Karpas-422 (cell line): ENCODE measurements at regions not wholly inside any gene's neighbourhood (a gene's known extent, or its start where the extent isn't known, plus 50 kb on each side); places are given as distances from the start of the nearest gene placed in this dataset.

Experiments used
- DNase-seq: peaks from one replicate; pipeline ENCODE4 v3.0.0-alpha.2; 2015
- H2AFZ ChIP-seq: fragments of 200-600 bp; sonication (generic); 2 replicates; pipeline ENCODE4 v1.6.1; 2014; ENCODE audit warnings: antibody characterized with exemption, low read length, mixed read lengths
- H3K27ac ChIP-seq: fragments of 200-600 bp; sonication (generic); 2 replicates; pipeline ENCODE4 v1.5.1; 2014; ENCODE audit warnings: mild to moderate bottlenecking, low read length, moderate library complexity
- H3K27me3 ChIP-seq: fragments of 200-600 bp; sonication (generic); 2 replicates; pipeline ENCODE4 v1.6.1; 2014; ENCODE audit warnings: low read length, mixed read lengths
- H3K36me3 ChIP-seq: fragments of 200-600 bp; sonication (generic); 2 replicates; pipeline ENCODE4 v1.6.1; 2014; ENCODE audit warnings: low read length, mixed read lengths; ENCODE audit not compliant: insufficient read depth
- H3K4me1 ChIP-seq: fragments of 200-600 bp; sonication (generic); 2 replicates; pipeline ENCODE4 v1.6.1; 2014; ENCODE audit warnings: mild to moderate bottlenecking, low read length, mixed read lengths
- H3K4me2 ChIP-seq: fragments of 200-600 bp; sonication (generic); 2 replicates; pipeline ENCODE4 v1.6.1; 2014; ENCODE audit warnings: low read length, low read depth, mild to moderate bottlenecking; ENCODE audit not compliant: poor library complexity, severe bottlenecking
- H3K4me3 ChIP-seq: fragments of 200-600 bp; sonication (generic); 2 replicates; pipeline ENCODE4 v1.5.1; 2014; ENCODE audit warnings: mild to moderate bottlenecking, antibody characterized with exemption, low read length, mixed read lengths
- H3K79me2 ChIP-seq: fragments of 200-600 bp; sonication (generic); 2 replicates; pipeline ENCODE4 v1.6.1; 2014; ENCODE audit warnings: mild to moderate bottlenecking, low read length, mixed read lengths
- H3K9ac ChIP-seq: fragments of 200-600 bp; sonication (generic); 2 replicates; pipeline ENCODE4 v1.6.0; 2014; ENCODE audit warnings: low read length
- H3K9me2 ChIP-seq: fragments of 200-600 bp; sonication (generic), shearing (Covaris generic); replicated peaks from 2 replicates; pipeline ENCODE4 v1.6.0; 2014; ENCODE audit warnings: mild to moderate bottlenecking, low read length, moderate library complexity; ENCODE audit not compliant: insufficient read depth
- H3K9me3 ChIP-seq: fragments of 300-700, 200-600 bp; sonication (generic); 2 replicates; pipeline ENCODE4 v1.6.1; 2014; ENCODE audit warnings: low read length, mixed read lengths
- H4K20me1 ChIP-seq: fragments of 200-600 bp; sonication (generic); 2 replicates; pipeline ENCODE4 v1.6.1; 2014; ENCODE audit warnings: mild to moderate bottlenecking, antibody characterized with exemption, low read length, low read depth; ENCODE audit not compliant: insufficient read depth

- no peak overlapping the region for H3K4me2 ChIP-seq
- no peak overlapping the region for H3K9ac ChIP-seq
- DNase-seq = no peak
- H3K79me2 ChIP-seq = no peaks in the 10 kb centered on the region
- H2AFZ ChIP-seq = no peak overlapping the region
- H3K4me1 ChIP-seq = no peaks in the 10 kb centered on the region
- H3K27ac ChIP-seq = no peak overlapping the region
- no peaks in the 10 kb centered on the region for H3K36me3 ChIP-seq
- H3K9me2 ChIP-seq = no peaks in the 10 kb centered on the region
- peaks cover 12% of the 10 kb centered on the region; the same call in 1 of the 2 replicates for H3K9me3 ChIP-seq
- no peak overlapping the region for H3K4me3 ChIP-seq
- H4K20me1 ChIP-seq = no peaks in the 10 kb centered on the region
- H3K27me3 ChIP-seq = no peaks in the 10 kb centered on the region
Measured at GRCh38 chr2:187803816-187804215, 249.6 kb upstream of the TFPI start.

- no peak for DNase-seq
- no peak overlapping the region for H3K4me3 ChIP-seq
- no peaks in the 10 kb centered on the region for H3K9me2 ChIP-seq
- no peaks in the 10 kb centered on the region for H4K20me1 ChIP-seq
- H3K9ac ChIP-seq = no peak overlapping the region
- no peak overlapping the region for H2AFZ ChIP-seq
- no peaks in the 10 kb centered on the region for H3K4me1 ChIP-seq
- H3K27ac ChIP-seq = no peak overlapping the region
- no peaks in the 10 kb centered on the region for H3K36me3 ChIP-seq
- no peaks in the 10 kb centered on the region for H3K79me2 ChIP-seq
- peaks cover 9% of the 10 kb centered on the region for H3K9me3 ChIP-seq
- H3K4me2 ChIP-seq = no peak overlapping the region
- H3K27me3 ChIP-seq = no peaks in the 10 kb centered on the region
Measured at GRCh38 chr2:187815113-187815512, 260.9 kb upstream of the TFPI start.

GRCh38 chr2:187819624-187820023, 265.4 kb upstream of the TFPI start:
- no peak for DNase-seq
- Histone ChIP-seq H3K9ac (no peak overlapping the region), H4K20me1 (no peaks in the 10 kb centered on the region), H2AFZ (no peak overlapping the region), H3K9me3 (peaks cover 13% of the 10 kb centered on the region), H3K27me3 (no peaks in the 10 kb centered on the region), H3K4me2 (no peak overlapping the region), H3K79me2 (no peaks in the 10 kb centered on the region), H3K4me1 (no peaks in the 10 kb centered on the region), H3K36me3 (no peaks in the 10 kb centered on the region), H3K9me2 (no peaks in the 10 kb centered on the region), H3K27ac (no peak overlapping the region), H3K4me3 (no peak overlapping the region)

GRCh38 chr2:187825108-187825507, 270.9 kb upstream of the TFPI start:
- peaks cover 7% of the 10 kb centered on the region; the same call in 1 of the 2 replicates for H3K9me3 ChIP-seq
- H3K4me1 ChIP-seq = no peaks in the 10 kb centered on the region
- no peaks in the 10 kb centered on the region for H4K20me1 ChIP-seq
- H3K27me3 ChIP-seq = no peaks in the 10 kb centered on the region
- H3K79me2 ChIP-seq = no peaks in the 10 kb centered on the region
- H3K9ac ChIP-seq = no peak overlapping the region
- H3K27ac ChIP-seq = no peak overlapping the region
- no peak overlapping the region for H3K4me2 ChIP-seq
- no peak overlapping the region for H3K4me3 ChIP-seq
- H3K9me2 ChIP-seq = no peaks in the 10 kb centered on the region
- no peak for DNase-seq
- no peaks in the 10 kb centered on the region for H3K36me3 ChIP-seq
- no peak overlapping the region for H2AFZ ChIP-seq

GRCh38 chr2:187826023-187826422, 271.8 kb upstream of the TFPI start:
- no peak overlapping the region for H3K4me2 ChIP-seq
- no peaks in the 10 kb centered on the region for H3K4me1 ChIP-seq
- no peaks in the 10 kb centered on the region for H4K20me1 ChIP-seq
- H3K9me3 ChIP-seq = peaks cover 4% of the 10 kb centered on the region; the same call in 1 of the 2 replicates
- no peak for DNase-seq
- H3K9me2 ChIP-seq = no peaks in the 10 kb centered on the region
- H3K4me3 ChIP-seq = no peak overlapping the region
- H3K27me3 ChIP-seq = no peaks in the 10 kb centered on the region
- no peaks in the 10 kb centered on the region for H3K79me2 ChIP-seq
- no peak overlapping the region for H2AFZ ChIP-seq
- no peak overlapping the region for H3K27ac ChIP-seq
- no peaks in the 10 kb centered on the region for H3K36me3 ChIP-seq
- H3K9ac ChIP-seq = no peak overlapping the region

GRCh38 chr2:187834787-187835186, 280.6 kb upstream of the TFPI start:
- no peak overlapping the region for H3K27ac ChIP-seq
- H3K9me3 ChIP-seq = no peaks in the 10 kb centered on the region; the same call in 1 of the 2 replicates
- H3K27me3 ChIP-seq = no peaks in the 10 kb centered on the region
- no peaks in the 10 kb centered on the region for H3K79me2 ChIP-seq
- no peaks in the 10 kb centered on the region for H3K9me2 ChIP-seq
- H2AFZ ChIP-seq = no peak overlapping the region
- no peak overlapping the region for H3K4me2 ChIP-seq
- no peak for DNase-seq
- no peak overlapping the region for H3K4me3 ChIP-seq
- H4K20me1 ChIP-seq = no peaks in the 10 kb centered on the region
- no peak overlapping the region for H3K9ac ChIP-seq
- H3K36me3 ChIP-seq = no peaks in the 10 kb centered on the region
- no peaks in the 10 kb centered on the region for H3K4me1 ChIP-seq

- Histone ChIP-seq H3K9me3 (no peaks in the 10 kb centered on the region), H3K27me3 (no peaks in the 10 kb centered on the region), H3K4me1 (no peaks in the 10 kb centered on the region), H4K20me1 (no peaks in the 10 kb centered on the region), H3K4me2 (no peak overlapping the region), H3K27ac (no peak overlapping the region), H3K9ac (no peak overlapping the region), H3K36me3 (no peaks in the 10 kb centered on the region), H3K79me2 (no peaks in the 10 kb centered on the region), H3K9me2 (no peaks in the 10 kb centered on the region), H2AFZ (no peak overlapping the region), H3K4me3 (no peak overlapping the region)
- no peak for DNase-seq
Measured at GRCh38 chr2:187838690-187839089, 284.5 kb upstream of the TFPI start.

- Histone ChIP-seq H3K9ac (no peak overlapping the region), H3K36me3 (no peaks in the 10 kb centered on the region), H3K79me2 (no peaks in the 10 kb centered on the region), H2AFZ (no peak overlapping the region), H3K4me3 (no peak overlapping the region), H4K20me1 (no peaks in the 10 kb centered on the region), H3K9me3 (no peaks in the 10 kb centered on the region), H3K4me1 (no peaks in the 10 kb centered on the region), H3K27me3 (no peaks in the 10 kb centered on the region), H3K4me2 (no peak overlapping the region), H3K27ac (no peak overlapping the region), H3K9me2 (no peaks in the 10 kb centered on the region)
- DNase-seq = no peak
Measured at GRCh38 chr2:187842315-187842714, 288.1 kb upstream of the TFPI start.
